CD4-positive, alpha-beta T cell treated with Interleukin-21 for 1 hour (primary cell): ENCODE measurements at regions not wholly inside any gene's neighbourhood (a gene's known extent, or its start where the extent isn't known, plus 50 kb on each side); places are given as distances from the start of the nearest gene placed in this dataset.

Experiments used
- DNase-seq: peaks from one replicate; pipeline ENCODE4 v3.0.0-alpha.2; 2020

GRCh38 chr10:128473396-128473795 lies 347.2 kb upstream of the MKI67 start:
- no peak for DNase-seq

- no peak for DNase-seq
Observed at GRCh38 chr10:128473911-128474310, 347.7 kb upstream of the MKI67 start.

- DNase-seq, result no peak
Observed at GRCh38 chr10:128474571-128474970, 348.3 kb upstream of the MKI67 start.

DNA sequence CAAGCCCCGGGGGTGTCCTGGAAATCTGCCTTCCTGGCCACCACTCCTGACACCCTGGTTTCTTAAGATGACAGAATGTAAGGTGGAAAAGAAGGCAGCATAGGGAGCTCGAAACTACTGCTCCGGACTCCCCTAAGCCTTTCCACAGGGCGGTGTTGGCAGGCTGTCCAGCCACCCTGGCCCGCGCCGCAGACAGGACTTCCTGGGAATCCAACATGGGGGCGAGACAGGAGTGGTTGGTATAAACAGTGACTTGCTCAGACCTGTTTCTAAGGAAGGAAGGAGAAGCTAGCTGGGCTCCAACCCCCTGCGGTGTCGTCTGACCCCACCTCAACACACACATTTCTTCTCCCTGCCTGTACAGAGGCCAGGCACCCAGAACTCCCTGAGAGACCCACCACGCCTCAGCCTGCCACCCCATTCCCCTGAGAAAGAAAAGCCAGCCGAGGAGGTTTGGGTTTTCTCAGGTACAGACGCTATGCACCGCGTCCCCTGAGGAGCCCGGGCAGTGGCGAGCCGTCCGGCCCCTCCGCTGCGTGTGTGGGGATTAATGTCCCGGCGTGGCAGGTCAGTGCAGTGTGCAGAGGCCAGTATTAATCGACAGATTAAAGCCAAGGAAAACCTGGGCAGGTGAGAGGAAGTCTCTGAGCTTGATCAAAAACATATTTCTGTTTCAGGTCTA lies 349.6 kb upstream of the MKI67 start:
- no peak for DNase-seq

DNA sequence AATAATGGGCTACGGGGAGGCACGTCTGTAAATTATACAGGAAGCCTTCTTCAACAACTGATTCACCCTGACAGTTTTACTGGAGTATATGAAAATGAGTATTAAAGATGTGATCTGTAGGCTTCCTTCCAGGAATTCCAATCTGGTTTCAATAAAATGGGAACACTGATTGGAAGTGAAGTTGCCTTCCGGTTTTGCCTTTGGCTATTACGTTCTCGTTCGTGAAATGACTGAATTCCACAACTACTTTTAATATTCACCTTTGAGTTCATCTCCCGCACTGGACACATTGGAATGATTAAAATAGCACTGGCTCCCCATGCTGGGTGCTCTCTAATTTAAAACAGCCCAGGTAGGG lies 350.1 kb upstream of the MKI67 start:
- DNase-seq, result no peak

DNA sequence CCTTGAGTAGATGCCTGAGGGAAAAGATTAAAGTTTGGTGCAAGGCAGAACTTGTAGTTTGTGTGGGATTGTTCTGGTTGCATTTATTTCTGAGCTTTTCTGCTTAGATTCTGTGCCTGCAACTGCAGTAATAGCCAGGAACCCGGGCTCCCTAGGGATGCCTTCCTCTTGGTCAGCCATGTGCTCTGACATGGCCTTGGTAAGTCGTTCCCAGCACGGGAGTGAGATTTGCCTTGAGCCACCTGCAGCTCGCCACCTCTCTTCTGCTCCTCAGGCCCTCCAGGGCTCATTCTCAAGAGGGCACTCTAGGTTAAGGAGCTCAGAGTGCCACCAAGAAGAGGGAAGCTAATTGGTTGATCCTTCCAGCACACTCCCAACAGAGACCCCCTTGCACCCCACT lies 350.6 kb upstream of the MKI67 start:
- DNase-seq, result no peak

DNA sequence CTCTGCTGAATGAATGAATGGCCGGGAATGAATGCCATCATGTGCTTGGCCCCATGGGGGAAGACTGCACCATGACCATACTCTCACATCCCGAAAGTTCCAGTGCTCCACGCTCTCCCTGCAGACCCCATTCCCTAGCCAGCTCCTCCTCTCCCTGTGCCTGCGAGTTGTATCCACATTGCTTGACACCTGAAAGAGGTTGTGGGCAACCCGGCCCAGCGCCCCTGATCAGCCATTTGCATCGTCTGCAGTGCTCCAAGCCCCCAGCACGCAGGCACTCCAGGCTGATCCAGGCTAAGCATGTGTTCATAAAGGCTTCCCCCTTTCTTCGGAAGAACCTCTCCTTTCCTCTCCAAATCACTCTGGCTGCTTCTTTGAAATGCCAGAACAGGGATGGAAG lies 354.4 kb upstream of the MKI67 start:
- no peak for DNase-seq

GRCh38 chr10:128481152-128481840 lies 355.1 kb upstream of the MKI67 start:
- no peak for DNase-seq

GRCh38 chr10:128482052-128482451 lies 355.8 kb upstream of the MKI67 start:
- DNase-seq, result no peak

GRCh38 chr10:128483216-128483615 lies 357.0 kb upstream of the MKI67 start:
- DNase-seq, result no peak

- no peak for DNase-seq
Observed at GRCh38 chr10:128484041-128484440, 357.8 kb upstream of the MKI67 start.

DNA sequence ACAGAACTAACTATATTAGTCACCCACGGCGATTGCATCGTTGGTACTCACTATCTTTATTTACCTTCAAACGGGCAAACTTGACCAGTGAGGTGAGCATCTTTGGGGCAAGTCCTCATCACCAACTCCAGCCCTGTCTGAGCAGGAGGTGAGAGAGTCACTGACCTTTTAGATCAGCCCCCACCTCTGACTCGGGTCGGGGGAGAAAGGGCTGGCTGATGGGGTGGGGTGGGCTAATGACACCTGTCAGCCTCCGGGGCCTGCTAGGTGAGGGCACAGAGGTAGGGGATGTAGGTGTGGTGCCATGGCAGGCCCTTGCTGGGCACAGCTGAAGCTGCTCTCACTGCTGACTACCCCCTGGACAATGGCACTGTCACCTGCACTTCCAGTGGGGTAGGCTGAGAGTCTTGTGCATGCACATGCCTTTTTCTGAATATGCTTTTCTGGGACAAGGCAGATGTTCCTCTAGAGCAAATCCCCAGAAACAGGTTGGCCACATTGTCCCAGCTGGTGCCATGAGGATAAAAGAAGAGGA lies 359.5 kb upstream of the MKI67 start:
- no peak for DNase-seq

- no peak for DNase-seq
Observed at GRCh38 chr10:128487517-128487916, 361.3 kb upstream of the MKI67 start.

DNA sequence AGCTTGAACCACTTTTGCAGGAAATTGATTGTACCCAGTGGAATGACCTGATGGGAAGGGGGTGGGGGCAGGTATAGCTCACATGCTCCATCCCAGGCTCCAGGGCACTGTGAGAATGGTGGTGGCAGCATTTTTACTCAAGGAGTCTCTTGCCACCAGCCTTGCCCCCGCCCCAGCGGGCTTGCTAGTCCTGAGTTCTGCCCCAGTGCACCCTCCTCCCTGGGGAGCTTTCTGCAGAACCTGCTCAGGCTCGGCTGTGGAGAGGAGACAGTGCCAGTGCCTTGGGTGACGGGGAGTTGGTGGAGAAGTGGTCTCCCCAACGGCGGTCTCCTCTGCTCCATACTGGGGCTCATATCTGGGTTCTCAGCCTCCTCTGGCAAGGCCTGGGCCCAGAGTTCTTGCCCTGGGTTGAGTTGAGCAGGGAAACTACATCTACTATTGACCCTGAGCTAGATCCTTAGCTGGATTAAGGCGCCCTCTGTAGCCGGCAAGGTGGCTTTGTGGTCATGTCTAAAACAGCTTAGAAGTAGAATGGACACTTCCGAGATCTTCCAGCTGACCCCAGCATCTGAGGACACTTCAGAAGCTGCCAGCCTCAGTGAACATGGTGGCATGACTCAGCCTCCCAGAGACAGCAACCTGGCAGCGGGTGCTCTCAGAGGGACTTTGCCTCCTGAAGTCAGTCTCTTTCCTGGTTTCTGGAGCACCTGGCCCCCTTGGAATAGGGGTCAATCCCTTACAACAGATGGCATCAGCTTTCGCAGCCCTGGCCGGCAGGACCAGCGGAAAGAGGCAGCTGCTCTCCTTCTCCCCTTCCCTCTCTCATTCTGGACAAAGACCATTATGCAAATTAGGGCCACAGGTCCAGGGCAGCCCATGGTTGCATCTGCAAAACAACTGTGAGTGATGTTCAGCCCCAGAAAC lies 363.4 kb upstream of the MKI67 start:
- DNase-seq, result no peak

GRCh38 chr10:128491686-128492085 lies 365.5 kb upstream of the MKI67 start:
- no peak for DNase-seq

DNA sequence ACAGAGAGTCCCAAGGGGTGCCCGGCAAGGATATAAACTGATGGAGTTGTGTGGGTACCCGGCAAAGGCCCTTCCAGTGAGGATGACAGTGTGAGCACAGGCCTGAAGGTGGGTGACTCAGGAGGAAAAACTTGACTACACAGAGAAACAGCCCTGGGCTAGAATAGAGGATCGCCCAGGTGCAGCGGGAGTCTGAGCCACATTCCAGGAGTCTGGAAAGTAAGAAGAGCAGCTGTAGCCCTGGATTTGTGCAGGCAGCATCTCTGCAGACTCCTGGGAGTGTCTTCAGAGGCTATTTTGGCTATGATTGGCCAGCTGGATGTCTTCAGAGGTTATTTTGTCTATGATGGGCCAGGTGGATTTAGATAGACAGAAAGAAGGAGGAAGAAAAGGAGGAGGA lies 367.6 kb upstream of the MKI67 start:
- DNase-seq, result no peak

DNA sequence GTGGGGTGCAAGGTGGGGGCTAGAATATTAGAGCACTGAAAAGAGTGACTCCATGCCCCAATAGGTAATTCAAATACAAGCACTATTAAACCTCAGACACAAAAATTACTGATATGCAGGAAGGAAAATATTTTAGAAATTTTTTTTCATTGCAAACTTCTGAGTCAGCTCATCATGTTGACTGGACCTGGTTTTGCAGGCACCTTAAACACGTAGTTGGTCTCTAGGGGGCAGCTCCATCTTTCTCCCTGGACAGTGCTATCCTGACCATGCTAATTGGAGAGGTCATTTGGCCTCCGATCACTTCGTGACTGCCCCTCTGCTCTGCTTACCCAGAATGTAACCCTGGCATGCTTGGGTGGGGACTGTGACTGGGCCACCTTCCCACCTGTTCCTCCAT lies 368.4 kb upstream of the MKI67 start:
- DNase-seq, result no peak

DNA sequence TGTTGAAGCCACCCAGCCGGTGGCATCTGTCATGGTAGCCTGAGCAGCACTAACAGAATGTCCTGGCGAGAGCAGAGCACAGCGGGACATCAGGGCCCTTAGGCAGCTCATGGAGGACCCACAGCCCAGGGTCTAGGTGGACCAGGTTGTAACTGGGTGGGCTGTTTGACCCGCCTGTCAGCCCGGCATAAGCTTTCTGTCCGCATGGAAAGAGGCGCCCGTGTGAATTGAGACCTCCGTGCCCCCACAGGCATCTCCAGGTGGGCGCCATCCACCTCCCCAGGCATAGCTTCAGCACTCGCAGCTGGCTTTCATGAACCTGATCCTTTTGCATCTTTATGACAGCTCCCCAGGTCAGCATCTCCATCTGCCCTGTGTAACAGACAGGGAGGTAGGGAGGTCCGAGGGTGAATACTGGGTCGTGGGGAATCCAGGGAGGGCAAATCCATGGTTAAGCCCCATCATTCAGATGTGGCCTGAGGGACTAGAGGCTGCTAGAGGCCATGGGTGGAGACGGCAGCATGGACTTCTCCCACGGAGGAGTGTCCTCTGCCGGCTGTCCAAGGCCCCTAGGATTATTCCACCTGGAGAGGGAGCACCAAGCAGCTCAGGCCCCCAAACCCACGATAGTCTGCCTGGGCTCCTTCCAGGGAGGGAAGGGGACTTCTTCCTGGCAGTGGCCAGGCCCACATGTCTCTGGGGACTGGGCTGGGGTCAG lies 371.6 kb upstream of the MKI67 start:
- DNase-seq, result no peak

DNA sequence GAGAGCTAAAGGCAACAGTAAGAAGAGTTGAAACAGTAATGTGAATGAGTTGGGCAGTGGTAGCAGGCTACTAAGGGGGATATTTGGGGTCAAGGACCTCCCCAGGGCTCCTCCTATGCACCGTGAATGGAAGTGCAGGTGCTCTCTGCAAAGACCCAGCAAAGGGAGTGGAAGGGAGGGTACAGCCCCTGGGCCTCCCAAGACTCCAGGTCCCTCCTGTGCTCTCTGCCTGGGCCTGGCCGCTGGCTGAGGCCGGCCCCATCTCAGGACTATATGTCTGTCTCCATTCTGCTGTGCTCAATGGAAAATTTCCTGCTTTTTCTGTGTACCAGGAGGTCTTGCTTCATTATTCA lies 372.1 kb upstream of the MKI67 start:
- no peak for DNase-seq

DNA sequence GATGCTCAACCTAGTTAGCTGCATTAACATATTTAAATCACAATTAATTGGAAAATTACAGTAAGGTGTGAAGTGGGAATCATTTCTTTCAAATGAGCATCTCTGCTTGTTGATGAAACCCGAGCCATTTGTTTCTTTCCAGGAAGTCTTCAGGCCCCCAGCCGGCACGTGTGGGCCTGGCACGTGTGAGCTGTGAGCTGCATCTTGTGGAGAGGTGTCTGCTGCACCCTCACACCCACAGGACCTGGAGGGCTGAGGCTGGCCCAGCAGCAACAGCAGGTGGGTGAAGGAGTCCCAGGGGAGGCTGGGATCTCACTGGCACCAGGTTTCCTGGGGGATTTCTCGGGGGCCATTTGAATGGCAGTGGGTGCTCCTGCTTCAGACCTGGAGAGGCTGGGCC lies 372.5 kb upstream of the MKI67 start:
- no peak for DNase-seq

GRCh38 chr10:128499486-128499885 lies 373.3 kb upstream of the MKI67 start:
- DNase-seq, result no peak

- DNase-seq, result no peak
Observed at GRCh38 chr10:128499956-128500355, 373.7 kb upstream of the MKI67 start.

DNA sequence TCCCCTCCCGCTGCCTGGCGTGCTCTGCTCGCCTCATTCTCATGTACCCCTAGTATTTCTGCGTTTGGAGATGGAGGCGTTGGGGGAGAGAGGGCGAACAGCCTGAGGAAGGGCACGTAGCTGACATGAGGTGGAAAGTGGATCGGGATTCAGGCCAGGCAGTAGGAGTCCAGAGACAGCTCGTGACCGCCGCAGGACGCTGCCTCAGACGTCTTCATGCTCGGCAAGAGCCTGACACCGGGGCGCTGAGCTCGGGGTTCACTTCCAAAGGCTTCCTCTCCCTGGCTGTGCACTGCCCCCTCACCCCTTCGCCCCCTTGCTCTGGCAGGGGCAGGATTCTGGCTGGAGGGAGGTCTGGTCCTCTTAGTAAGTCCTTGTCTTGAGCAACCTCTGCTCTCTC lies 374.4 kb upstream of the MKI67 start:
- no peak for DNase-seq
